ENCODE measurements at regions not wholly inside any gene's neighbourhood (a gene's known extent, or its start where the extent isn't known, plus 50 kb on each side); places are given as distances from the start of the nearest gene placed in this dataset.
A peak's percentile ranks its signal among the peaks of the same experiment; 100 is the strongest.

DNA sequence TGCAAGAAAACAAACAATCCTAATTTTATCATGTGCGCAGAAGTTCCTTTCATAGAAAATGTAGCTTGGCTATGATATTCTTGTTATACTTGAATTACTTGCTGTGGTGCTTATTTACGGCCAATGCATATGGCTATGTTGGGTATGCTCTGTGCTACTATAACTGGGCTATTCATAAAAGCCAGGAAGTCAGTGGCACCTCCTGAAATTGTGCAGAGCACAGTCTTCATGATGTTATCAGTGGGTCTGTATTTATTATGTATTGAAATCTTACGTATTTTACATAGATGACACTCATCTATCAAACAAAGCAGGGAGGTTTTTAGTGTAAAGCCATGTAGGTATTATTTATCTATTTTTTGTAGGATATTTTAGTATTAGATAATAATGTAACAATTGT, 196.5 kb upstream of the NAALADL2 start:
- DNase-seq = no peak

- no peak for DNase-seq
These were observed 191.7 kb upstream of the NAALADL2 start for GRCh38 chr3:174667386-174667785.

GRCh38 chr3:174675406-174675805, 183.7 kb upstream of the NAALADL2 start:
- DNase-seq = no peak

- no peak for DNase-seq
These were observed 177.3 kb upstream of the NAALADL2 start for GRCh38 chr3:174681784-174682183.

- DNase-seq = no peak
These were observed 173.3 kb upstream of the NAALADL2 start for GRCh38 chr3:174685796-174686195.

DNA sequence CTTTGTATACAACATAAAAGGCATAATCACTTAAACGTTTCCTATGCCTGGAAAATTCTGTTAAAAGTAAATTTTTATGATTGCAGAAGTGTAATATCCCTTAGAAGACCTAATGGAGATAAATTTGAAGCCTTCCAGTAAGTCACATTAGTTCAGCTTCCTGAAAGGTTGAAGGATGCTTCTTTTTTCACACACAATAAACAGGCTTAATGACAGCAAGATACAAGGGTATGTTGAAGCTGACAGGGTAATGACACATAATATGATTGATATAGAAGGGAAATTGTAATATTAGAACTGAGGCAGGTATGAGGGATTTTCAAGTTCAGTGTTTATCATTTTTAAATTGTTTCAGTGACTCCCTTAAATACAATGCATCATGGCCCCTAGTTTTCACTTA, 161.8 kb upstream of the NAALADL2 start:
- DNase-seq = no peak

DNA sequence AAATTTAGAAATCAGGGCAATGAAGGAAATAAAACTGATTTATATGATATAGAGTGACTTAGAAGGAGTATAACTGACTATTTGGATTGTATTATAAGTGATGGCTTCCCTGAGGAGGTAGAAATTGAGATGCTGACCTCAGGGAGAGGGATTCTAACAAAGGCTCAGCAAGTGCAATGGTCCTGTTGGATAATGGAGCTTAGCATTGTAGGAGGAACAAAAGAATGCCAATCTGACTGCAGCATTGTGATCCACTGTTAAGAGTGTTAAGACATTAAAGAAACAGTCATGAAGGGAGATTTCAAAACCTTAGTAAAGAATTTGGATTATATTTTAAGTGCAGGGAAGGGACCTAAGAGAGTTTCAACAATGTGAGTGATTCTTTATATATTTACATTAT, 158.4 kb upstream of the NAALADL2 start:
- no peak for DNase-seq

GRCh38 chr3:174710612-174711011, 148.5 kb upstream of the NAALADL2 start:
- no peak for DNase-seq

DNA sequence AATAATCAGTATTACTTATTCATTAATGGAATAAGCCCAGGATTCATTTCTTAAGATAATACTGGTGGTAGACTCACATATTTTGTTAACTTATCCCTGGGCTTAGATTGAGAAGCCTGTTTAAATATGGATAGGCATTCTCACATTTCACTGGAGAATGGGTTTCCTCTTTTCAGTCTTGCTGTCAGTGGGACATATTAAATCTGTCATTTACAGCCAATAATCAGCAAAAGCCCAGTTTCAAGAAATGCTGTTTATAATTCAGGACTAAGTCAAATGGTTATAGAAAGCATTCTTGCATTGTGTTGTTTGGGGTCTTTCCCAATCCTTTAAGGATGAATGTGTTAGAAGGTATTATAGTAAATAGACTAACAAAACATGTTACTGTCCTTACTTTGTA, 143.7 kb upstream of the NAALADL2 start:
- no peak for DNase-seq

DNA sequence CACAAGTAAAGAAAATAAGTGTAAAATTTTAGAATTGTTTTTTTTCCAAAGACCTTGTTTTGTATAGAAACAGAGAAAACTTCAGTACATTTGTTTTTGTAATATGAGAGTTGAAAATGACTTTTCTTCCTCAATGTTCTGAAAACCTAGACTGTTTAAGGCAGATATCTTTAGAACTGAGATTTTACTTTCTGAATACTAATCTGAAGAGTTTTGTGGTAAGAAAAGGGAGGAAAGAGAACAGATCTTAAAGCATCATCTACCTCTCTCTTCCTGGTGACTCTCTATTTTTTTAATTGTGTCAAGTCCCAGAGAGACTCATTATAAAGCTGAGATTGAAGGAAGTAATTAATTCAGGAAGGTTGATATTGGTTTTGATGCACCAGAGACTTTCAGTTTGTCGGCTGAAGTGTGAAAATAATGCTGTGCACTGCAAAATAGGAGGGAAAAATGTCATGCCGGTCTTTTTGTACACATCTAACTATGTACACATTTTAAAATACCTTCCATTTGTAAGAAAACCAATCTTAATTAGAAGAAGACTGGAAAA, 142.1 kb upstream of the NAALADL2 start:
- DNase-seq = no peak

DNA sequence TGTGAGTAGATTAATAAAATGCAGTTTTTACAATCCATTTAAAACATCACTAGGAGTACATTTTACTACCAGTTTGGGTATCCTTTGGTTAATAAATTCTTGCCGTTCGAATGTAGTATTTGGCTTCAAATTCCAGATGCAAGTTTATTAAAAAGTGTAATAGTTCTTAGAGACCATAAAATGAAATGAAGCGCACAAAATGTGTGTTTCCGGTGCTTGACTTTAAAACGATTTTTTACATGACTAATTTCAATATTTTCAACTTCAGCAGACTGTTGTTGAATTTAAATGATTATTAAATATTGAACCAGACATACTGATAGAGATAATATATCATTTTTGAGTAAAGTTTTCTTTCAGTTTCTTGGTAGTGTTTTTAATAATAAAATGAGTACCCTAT, 138.4 kb upstream of the NAALADL2 start:
- DNase-seq = no peak

DNA sequence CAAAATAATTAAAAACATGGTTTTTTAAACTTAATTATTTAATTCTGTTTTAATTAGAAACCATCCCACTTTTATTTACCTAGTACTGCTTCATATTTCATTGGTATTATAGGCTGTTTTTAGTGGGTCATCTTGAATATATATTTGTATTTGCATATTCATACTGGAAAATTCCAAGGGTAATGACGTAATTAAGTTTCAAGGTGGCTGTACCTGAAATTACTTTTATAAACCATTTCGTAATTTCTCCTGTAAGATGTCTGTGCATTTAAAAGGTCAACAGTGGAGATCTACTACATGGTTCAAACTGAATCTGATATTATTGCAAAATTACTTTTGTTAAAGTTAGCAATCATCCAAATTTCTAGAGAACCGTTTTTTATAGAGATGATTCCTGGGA, 133.8 kb upstream of the NAALADL2 start:
- no peak for DNase-seq

DNA sequence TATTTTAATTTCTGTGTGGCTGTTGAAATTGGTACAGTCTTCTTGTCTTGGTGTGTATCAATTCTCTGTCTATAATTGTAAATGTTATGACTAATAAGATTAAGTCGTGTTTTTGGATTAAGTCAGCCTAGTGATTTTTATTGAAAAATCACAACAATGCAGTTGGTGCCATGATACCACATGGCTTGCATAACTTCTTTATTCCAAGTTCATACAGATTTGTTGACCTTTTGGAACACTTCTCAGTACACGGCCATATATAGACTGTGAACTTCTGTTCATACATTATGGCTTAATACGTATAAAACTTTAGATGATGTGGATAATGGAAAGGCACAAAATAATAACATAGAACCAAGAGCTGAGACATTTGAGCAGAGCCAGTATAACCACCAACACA, 121.2 kb upstream of the NAALADL2 start:
- DNase-seq = no peak

DNA sequence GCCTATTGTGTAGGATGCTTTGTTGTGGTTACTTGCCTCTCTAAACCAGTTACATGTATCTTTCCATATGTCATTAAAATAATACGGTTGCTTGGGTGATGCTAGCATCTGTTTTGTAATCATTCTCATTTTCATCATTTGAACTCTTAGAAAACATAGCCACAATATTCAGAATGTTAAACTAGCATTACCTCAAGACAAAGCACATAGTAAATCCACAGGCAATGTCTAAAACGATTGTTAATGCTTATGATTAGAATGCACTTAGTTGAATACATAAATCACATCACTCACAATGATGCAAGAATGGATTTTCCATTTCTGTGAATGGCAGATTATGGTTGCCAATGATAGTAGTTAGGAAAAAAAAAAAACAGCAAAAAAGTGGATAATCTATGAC, 110.0 kb upstream of the NAALADL2 start:
- no peak for DNase-seq

DNA sequence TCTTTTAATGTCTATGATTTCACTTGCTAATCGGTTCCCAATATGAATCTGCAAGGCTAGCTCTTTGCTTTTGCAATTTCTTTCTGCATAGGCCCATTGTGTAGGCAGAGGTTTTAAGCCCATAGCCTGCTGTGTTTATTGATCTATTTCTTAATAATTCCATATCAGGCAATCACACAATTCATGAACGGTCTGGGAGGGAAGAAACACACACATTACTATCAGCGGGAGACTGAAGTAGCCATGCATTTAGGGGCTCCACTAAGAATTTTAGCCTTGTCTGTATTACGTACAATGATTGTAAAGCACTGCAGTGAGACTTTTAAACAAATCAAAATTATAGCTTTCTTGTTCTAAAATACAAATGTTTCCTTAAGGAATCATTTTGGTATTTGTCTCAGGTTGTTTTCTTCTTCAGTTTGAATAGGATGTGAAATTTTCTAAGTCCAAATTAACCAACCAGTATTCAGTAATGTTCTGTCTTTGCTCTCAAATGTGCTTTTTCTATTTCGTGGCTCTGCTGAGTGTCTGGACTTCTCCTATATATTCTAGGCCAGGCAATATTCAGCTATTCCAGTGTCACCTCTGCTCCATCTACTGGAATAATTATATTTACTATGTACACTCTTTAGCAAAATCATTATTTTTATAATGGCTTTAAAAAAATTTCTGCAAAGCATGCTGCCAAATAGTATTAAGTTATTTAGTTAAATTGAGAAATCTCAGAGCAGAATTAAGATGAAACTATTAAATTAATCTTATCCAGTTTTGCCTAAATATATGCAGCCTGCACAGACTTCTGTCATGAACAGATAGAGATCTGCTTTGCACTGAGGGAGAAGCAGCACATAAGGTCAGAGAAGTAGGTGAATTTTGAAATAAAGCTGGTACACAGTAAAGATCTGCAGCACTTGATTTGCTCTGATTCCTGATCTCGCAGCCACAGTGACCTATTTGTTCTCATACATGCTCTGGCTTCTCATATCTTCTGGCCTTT, 103.0 kb upstream of the NAALADL2 start:
- DNase-seq = peak; percentile 7

DNA sequence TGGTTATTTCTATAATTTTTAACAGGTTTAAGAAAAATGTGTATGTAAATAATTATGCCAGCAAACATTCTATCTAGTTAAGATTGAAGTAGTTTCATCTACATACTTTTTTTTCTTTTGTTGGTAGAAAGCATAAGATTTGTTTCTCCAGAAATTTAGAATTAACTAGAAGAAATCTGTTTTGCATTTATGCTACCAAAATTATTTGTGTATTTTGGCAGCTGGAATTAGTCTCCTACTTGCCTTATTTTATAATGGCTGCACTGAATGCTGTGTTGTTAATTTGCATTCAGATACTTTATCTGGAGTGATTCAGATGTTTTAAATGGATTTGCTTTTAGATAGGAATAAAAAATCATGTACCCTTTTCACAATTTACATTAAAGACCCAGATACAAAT, 100.2 kb upstream of the NAALADL2 start:
- DNase-seq = no peak

DNA sequence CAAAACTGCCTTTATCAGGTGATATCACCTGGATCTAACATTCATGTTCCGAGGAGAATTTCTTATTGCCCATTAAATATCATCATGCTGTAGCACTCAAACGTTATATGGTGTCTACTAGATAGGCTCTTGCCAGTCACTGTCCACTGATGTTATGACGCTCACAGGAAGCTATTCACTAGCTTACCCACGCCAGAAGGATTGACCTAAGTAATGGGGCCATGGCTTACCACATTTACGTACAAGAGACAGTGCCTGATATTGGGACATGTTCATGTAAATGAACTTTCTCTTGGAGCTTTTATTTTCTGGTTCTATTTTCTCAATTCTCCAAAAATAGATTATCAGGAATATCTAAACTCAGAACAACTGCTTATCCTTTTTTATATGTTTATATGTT, 91.7 kb upstream of the NAALADL2 start:
- no peak for DNase-seq

DNA sequence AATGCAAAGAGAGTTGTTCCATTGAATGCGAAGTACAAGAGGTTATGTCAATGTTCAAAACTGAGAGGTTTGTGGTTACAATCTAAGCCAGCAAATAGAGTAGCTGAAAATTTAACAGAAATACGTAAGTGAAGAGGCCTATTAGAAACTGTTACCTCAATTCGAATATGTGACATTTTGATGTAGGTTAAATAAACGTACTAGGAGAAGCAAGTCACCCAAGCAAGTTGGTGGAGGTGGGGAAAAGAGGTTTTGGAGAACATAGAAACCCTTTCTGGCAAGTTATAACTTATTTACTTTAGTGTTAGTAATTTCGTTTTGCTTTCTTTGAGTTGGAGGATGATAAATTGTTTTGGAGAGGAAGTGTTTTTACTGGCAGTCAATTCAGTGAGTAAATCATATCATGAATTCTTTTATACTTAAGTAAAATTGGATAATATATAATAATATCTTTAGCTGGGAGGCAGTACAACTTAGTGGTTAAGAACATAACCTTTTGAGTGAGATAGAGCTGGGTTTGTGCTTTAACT, 91.2 kb upstream of the NAALADL2 start:
- DNase-seq = peak; percentile 9

GRCh38 chr3:174769171-174769570, 90.0 kb upstream of the NAALADL2 start:
- DNase-seq = no peak

GRCh38 chr3:174775603-174776002, 83.5 kb upstream of the NAALADL2 start:
- DNase-seq = no peak

DNA sequence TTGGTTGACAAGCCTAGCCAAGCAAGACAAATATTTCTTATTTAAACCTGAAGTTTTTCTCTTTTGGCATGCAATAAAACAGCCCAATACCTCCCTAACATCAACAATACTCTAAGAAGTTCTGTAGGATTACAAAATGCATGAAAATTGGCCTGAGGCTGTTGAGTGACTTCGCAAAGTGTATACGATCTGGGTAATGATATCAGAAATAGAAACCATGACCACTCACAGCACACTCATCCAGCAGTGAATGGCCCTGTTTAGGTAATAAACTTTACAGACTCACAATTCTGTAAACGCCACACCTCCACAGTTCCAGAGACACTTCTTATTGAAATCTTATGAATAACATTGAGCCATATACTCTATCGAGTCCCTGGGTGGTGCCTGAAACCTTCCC, 83.0 kb upstream of the NAALADL2 start:
- no peak for DNase-seq

- DNase-seq = no peak
These were observed 82.5 kb upstream of the NAALADL2 start for GRCh38 chr3:174776636-174777035.

GRCh38 chr3:174777813-174778212, 81.3 kb upstream of the NAALADL2 start:
- no peak for DNase-seq

GRCh38 chr3:174783502-174783901, 75.6 kb upstream of the NAALADL2 start:
- no peak for DNase-seq

Data from tongue (tissue), 1 donor.